ENCODE measurements at regions not wholly inside any gene's neighbourhood (a gene's known extent, or its start where the extent isn't known, plus 50 kb on each side); places are given as distances from the start of the nearest gene placed in this dataset.

- in situ Hi-C loops (cut with MboI; ENCODE audit: low sequenced_read_pairs, unreplicated experiment): no loop called here
- TF ChIP-seq, protein P1, sequence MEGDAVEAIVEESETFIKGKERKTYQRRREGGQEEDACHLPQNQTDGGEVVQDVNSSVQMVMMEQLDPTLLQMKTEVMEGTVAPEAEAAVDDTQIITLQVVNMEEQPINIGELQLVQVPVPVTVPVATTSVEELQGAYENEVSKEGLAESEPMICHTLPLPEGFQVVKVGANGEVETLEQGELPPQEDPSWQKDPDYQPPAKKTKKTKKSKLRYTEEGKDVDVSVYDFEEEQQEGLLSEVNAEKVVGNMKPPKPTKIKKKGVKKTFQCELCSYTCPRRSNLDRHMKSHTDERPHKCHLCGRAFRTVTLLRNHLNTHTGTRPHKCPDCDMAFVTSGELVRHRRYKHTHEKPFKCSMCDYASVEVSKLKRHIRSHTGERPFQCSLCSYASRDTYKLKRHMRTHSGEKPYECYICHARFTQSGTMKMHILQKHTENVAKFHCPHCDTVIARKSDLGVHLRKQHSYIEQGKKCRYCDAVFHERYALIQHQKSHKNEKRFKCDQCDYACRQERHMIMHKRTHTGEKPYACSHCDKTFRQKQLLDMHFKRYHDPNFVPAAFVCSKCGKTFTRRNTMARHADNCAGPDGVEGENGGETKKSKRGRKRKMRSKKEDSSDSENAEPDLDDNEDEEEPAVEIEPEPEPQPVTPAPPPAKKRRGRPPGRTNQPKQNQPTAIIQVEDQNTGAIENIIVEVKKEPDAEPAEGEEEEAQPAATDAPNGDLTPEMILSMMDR (IDR thresholded peaks at IDR 0.05; ENCODE audit: borderline replicate concordance, control extremely low read depth, extremely low read depth, insufficient read depth, missing control alignments): no peak
- no peak for DNase-seq (ENCODE audit: low spot score)
Measured at GRCh38 chr14:97538749-97539410, 741.7 kb downstream of the VRK1 start.

DNA sequence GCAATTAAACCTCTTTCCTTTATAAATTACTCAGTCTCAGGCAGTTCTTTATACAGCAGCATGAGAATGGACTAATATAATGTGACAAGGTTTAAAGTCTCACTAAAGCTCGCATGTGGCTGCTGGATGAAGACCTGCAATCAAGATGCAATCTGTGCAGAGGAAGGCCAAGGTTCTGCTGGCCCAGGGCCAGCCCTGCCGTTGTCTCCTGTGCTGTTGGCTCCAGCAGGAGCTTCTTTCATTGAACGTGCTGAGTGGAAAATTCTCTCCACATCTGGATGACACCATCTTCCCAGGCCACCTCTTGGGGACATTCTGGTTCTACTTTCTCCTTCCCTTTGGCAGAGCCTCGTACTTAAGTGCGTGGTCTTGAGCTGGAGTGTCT is 742.2 kb downstream of the VRK1 start:
- in situ Hi-C loops (cut with MboI; ENCODE audit: low sequenced_read_pairs, unreplicated experiment): no loop called here
- TF ChIP-seq, protein P1 (IDR thresholded peaks at IDR 0.05; ENCODE audit: borderline replicate concordance, control extremely low read depth, extremely low read depth, insufficient read depth, missing control alignments): no peak
- DNase-seq (ENCODE audit: low spot score): no peak

- TF ChIP-seq, protein P1 (IDR thresholded peaks at IDR 0.05; ENCODE audit: borderline replicate concordance, control extremely low read depth, extremely low read depth, insufficient read depth, missing control alignments): no peak
- no peak for DNase-seq (ENCODE audit: low spot score)
- in situ Hi-C loops (cut with MboI; ENCODE audit: low sequenced_read_pairs, unreplicated experiment): no loop called here
Measured at GRCh38 chr14:97539884-97540283, 742.7 kb downstream of the VRK1 start.

GRCh38 chr14:97543221-97543620 is 746.0 kb downstream of the VRK1 start:
- TF ChIP-seq, protein P1 (IDR thresholded peaks at IDR 0.05; ENCODE audit: borderline replicate concordance, control extremely low read depth, extremely low read depth, insufficient read depth, missing control alignments): no peak
- in situ Hi-C loops (cut with MboI; ENCODE audit: low sequenced_read_pairs, unreplicated experiment): no loop called here
- no peak for DNase-seq (ENCODE audit: low spot score)

DNA sequence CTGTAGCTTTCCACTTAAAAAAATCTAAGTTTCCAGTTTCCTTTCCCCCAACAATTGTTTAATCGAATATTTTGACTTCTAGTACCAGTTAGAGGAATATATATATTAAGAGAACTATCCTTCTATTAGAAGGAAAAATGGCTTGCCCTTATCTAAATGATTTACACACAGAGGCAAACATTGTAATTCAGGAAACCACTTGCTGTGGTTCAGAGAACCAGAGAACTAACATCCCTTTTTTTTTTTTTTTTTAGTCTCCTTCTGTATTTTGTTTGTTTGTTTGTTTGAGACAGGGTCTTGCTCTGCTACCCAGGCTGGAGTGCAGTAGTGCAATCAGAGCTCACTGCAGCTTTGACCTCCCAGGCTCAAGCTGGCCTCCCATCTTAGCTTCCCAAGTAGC is 746.6 kb downstream of the VRK1 start:
- TF ChIP-seq, protein P1 (IDR thresholded peaks at IDR 0.05; ENCODE audit: borderline replicate concordance, control extremely low read depth, extremely low read depth, insufficient read depth, missing control alignments): no peak
- DNase-seq (ENCODE audit: low spot score): no peak
- in situ Hi-C loops (cut with MboI; ENCODE audit: low sequenced_read_pairs, unreplicated experiment): no loop called here

DNA sequence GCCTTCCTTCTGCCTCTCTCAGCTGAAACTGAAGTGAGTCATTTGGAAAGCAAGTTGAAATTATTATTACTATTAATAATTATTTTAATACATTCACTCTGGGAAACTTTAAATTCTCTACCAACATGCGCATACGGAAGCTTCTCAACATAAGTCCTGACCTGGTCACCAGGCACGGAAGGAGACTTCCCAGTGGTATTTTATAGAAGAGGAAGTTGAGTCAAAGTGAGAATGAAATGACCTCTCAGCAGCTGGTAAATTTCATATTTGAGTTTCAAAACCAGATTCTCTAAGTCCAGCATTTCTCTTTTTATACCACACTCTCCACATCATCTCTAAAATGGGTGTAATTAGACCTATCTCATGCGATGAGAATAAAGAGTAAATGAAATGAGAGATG is 747.4 kb downstream of the VRK1 start:
- DNase-seq (ENCODE audit: low spot score): no peak
- TF ChIP-seq, protein P1 (IDR thresholded peaks at IDR 0.05; ENCODE audit: borderline replicate concordance, control extremely low read depth, extremely low read depth, insufficient read depth, missing control alignments): no peak
- in situ Hi-C loops (cut with MboI; ENCODE audit: low sequenced_read_pairs, unreplicated experiment): no loop called here
